Kidney tubule cell (primary cell): ENCODE measurements at regions not wholly inside any gene's neighbourhood (a gene's known extent, or its start where the extent isn't known, plus 50 kb on each side); places are given as distances from the start of the nearest gene placed in this dataset.

Experiments used
- DNase-seq: peaks from one replicate; pipeline ENCODE4 v3.0.0-alpha.2; 2018; ENCODE audit warnings: low spot score

DNA sequence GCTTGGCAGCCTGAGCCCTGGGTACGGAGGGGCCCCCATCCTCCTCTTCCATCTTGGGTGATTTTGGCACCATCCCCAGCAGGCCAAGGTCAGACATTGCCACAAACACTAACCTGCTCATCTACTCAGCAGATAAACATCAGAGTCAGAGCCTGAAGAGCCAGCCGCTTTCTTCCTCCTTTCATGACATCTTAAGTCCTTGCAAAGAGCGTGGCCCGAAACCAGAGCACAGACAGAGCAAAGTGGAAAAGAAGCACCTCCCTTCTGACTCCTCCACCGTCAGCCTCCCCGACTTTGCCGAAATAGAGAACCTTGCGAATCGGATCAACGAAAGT lies 60.4 kb upstream of the RPH3AL start:
- DNase-seq: no peak

GRCh38 chr17:412211-413015 lies 59.8 kb upstream of the RPH3AL start:
- peak; percentile 59 for DNase-seq

GRCh38 chr17:411421-412120 lies 59.0 kb upstream of the RPH3AL start:
- DNase-seq: peak; percentile 67

DNA sequence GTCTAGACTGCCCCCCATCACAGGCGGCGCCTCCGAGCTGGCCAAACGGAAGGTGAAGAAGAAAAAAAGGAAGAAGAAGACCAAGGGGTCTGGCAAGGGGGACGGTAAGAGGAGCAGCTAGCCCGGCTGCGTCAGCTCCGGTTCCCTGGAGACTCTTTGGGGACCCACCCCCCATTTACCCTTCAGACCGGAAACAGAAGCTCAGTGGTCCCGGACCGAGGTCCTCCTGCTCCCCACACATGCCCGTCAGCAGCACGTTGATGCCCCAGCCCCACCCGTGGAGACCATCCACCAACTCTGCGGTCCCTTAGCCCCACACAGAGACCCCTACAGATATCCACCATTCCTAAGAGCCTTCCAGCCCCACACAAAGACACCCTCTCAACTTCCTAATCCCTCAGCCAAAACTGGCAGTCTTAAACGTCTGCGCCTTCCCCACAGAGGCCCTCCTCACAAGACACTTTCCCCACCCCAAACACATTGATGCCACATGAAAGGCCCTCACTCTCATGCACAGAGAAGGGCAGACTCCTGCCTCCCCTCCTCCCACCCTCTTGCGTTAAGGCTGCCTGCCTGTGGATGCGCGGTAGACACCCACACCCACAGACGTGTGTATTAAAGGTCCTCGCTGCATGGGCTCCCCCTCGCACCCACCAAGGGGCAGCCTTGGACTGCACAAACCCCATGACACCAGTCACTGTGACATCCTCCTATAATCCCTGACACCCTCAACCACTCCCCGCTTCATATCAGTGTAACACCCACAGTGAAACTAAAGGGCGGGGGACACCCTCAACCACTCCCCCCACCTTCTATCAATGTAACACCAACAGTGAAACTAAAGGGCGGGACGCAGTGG lies 58.2 kb upstream of the RPH3AL start:
- DNase-seq: peak; percentile 36

- DNase-seq: peak; percentile 98
These were observed 57.4 kb upstream of the RPH3AL start for GRCh38 chr17:409848-410542.

- DNase-seq: no peak
These were observed 56.8 kb upstream of the RPH3AL start for GRCh38 chr17:409308-409847.

GRCh38 chr17:404703-405102 lies 52.1 kb upstream of the RPH3AL start:
- DNase-seq: no peak
